HK-2 (cell line): ENCODE measurements at regions not wholly inside any gene's neighbourhood (a gene's known extent, or its start where the extent isn't known, plus 50 kb on each side); places are given as distances from the start of the nearest gene placed in this dataset.
A peak's percentile ranks its signal among the peaks of the same experiment; 100 is the strongest.
"Not testable (repeated sequence)": the region's sequence is repeated elsewhere in the genome, so short reads cannot be mapped to it uniquely, and the experiment has no call there.

Experiments used
- DNase-seq: peaks from one replicate; pipeline ENCODE4 v3.0.0-alpha.2; 2018; ENCODE audit not compliant: unreplicated experiment

GRCh38 chr6:27806981-27807440 is 105.2 kb downstream of the OR2B2 start:
- DNase-seq, result peak; percentile 49

- no peak for DNase-seq
Observed at GRCh38 chr6:27805347-27805746, 106.8 kb downstream of the OR2B2 start.

- no peak for DNase-seq
Observed at GRCh38 chr6:27804851-27805250, 107.3 kb downstream of the OR2B2 start.

GRCh38 chr6:27800731-27801373 is 111.3 kb downstream of the OR2B2 start:
- no peak for DNase-seq

- DNase-seq, result no peak
Observed at GRCh38 chr6:27797960-27798359, 114.2 kb downstream of the OR2B2 start.

GRCh38 chr6:27796736-27797481 is 115.3 kb downstream of the OR2B2 start:
- not testable (repeated sequence) for DNase-seq

- peak; percentile 65 for DNase-seq
Observed at GRCh38 chr6:27795697-27796494, 116.3 kb downstream of the OR2B2 start.

- DNase-seq, result peak; percentile 79
Observed at GRCh38 chr6:27791182-27791943, 120.8 kb downstream of the OR2B2 start.

GRCh38 chr6:27788376-27788775 is 123.8 kb downstream of the OR2B2 start:
- not testable (repeated sequence) for DNase-seq

- no peak for DNase-seq
Observed at GRCh38 chr6:27786048-27786447, 126.1 kb downstream of the OR2B2 start.

GRCh38 chr6:27785294-27785693 is 126.9 kb downstream of the OR2B2 start:
- DNase-seq, result no peak

- no peak for DNase-seq
Observed at GRCh38 chr6:27782748-27783147, 129.4 kb downstream of the OR2B2 start.

- DNase-seq, result no peak
Observed at GRCh38 chr6:27778625-27779417, 133.4 kb downstream of the OR2B2 start.

GRCh38 chr6:27777614-27778355 is 134.4 kb downstream of the OR2B2 start:
- DNase-seq, result no peak

- no peak for DNase-seq
Observed at GRCh38 chr6:27777126-27777525, 135.1 kb downstream of the OR2B2 start.

GRCh38 chr6:27776504-27776903 is 135.7 kb downstream of the OR2B2 start:
- DNase-seq, result no peak

GRCh38 chr6:27775796-27776184 is 136.4 kb downstream of the OR2B2 start:
- DNase-seq, result no peak

GRCh38 chr6:27775138-27775795 is 136.9 kb downstream of the OR2B2 start:
- not testable (repeated sequence) for DNase-seq

- not testable (repeated sequence) for DNase-seq
Observed at GRCh38 chr6:27774264-27774600, 138.0 kb downstream of the OR2B2 start.
